Caki2 (cell line): ENCODE measurements at regions not wholly inside any gene's neighbourhood (a gene's known extent, or its start where the extent isn't known, plus 50 kb on each side); places are given as distances from the start of the nearest gene placed in this dataset.
A peak's percentile ranks its signal among the peaks of the same experiment; 100 is the strongest.
"Not testable (repeated sequence)": the region's sequence is repeated elsewhere in the genome, so short reads cannot be mapped to it uniquely, and the experiment has no call there.

Source experiments
- DNase-seq: peaks from one replicate; pipeline ENCODE4 v3.0.0-alpha.2; 2015; ENCODE audit warnings: low read depth
- in situ Hi-C: cut with HindIII; loops from 2 replicates; pipeline ENCODE4 v1.10.0; 2016; ENCODE audit warnings: low sequenced_read_pairs, low pct_unique_long_range_greater_than_20kb, mixed read lengths

DNA sequence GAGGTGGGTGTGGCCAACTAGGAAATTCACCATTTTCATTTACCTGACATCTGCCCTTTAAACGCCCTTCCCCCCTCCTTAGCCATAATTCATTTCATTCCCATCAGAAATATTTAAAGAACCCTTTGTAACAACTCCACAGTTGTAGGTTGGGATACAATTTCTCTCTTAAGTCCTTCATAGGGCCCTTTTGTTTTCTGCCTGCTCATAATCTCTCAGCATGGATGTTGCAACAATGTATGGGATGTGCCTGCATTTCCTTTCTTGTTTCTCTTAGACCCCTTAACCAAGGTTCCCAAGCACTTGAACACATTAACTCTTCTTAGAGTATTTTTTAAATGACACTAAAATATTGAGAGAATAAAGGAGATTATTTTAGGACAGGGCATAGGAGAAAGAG lies 51.7 kb upstream of the MYO10 start:
- in situ Hi-C loops, result no loop called here
- DNase-seq, result no peak

DNA sequence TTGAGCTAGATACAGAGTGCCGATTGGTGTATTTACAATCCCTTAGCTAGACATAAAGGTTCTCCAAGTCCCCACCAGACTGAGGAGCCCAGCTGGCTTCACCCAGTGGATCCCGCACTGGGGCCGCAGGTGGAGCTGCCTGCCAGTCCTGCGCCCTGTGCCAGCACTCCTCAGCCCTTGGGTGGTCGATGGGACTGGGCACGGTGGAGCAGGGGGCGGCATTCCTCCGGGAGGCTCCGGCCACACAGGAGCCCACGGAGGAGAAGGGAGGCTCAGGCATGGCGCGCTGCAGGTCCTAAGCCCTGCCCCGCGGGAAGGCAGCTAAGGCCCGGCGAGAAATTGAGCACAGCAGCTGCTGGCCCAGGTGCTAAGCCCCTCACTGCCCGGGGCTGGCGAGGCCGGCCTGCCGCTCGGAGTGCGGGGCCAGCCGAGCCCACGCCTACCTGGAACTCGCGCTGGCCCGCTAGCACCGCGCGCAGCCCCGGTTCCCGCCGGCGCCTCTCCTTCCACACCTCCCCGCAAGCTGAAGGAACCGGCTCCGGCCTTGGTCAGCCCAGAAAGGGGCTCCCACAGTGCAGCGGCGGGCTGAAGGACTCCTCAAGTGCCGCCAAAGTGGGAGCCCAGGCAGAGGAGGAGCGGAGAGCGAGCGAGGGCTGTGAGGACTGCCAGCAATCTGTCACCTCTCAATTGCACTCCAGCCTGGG lies 54.9 kb upstream of the MYO10 start:
- DNase-seq, in situ Hi-C loops: not testable (repeated sequence)

DNA sequence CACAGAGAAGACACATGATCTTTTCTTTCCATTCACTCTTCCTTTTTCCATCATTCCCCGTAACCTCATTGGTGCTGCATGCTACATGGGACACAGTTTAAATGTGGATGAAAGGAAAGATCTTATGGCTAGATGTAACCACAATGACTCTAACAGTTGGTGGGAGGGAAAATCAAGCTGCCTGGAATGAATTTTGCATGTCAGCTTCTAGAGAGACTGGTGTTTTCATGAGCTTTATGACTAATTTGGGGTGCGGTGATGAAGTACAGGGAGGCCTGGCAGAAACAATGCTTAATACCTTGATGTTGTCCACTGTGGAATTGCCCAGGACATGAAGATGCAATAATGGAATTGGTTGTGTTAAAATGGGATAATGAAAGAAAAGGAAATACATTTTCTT lies 55.9 kb upstream of the MYO10 start:
- in situ Hi-C loops, result no loop called here
- DNase-seq, result peak; percentile 28

GRCh38 chr5:16992444-16992843 lies 56.4 kb upstream of the MYO10 start:
- in situ Hi-C loops, result no loop called here
- no peak for DNase-seq

DNA sequence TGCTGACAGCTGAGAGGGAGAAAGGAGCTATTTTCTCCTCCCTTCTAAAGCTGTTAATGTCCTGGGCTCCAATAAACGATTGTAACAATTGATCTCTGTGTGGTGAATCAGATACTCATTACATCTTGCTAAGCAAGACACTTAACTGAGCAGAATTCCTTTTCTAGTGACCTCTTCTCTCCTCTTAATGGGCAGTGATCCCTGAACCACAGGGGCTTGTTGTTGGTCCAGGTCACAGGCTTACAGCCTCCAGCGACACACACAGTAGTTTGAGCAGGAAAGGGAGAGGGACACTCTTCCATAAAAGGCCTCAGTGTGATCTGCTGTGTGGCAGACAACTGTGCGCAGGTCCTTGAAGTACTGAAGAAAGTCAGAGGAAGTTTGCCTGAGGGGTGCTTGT lies 58.5 kb upstream of the MYO10 start:
- in situ Hi-C loops, result no loop called here
- peak; percentile 48 for DNase-seq

- in situ Hi-C loops, result no loop called here
- no peak for DNase-seq
Observed at GRCh38 chr5:16995372-16995771, 59.3 kb upstream of the MYO10 start.

DNA sequence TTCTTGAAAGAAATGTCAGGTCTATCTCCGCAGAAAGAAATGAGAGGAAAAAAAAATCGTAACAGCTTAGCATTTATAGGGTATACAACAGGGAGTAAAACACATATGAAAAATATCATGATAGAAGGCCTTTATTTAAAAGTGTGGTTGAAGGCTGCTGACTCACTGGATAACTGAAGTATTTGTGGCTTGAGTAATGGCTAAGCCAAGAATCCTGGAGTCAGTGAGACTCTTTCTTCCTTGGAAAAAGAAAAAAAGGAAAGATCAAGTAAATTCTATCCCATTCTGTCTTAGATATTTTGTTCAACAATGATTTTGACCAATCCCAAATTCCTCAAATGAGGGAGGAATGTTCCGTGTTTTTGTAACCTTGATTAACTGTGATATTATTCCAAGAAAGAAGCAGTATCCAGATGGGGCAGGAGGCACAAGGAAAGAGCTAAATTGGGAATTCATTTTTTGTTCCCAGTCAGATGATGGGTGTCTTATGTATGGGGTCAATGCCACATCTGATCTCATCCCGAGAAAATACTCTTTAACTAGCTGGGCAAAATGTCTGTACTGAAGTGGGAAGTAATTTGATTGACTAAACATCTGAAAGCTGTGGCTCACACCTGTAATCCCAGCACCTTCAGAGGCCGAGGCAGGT lies 64.3 kb upstream of the MYO10 start:
- in situ Hi-C loops, result no loop called here
- DNase-seq, result peak; percentile 95

- in situ Hi-C loops, result no loop called here
- no peak for DNase-seq
Observed at GRCh38 chr5:17001428-17001827, 65.3 kb upstream of the MYO10 start.

GRCh38 chr5:17004441-17005106 lies 68.5 kb upstream of the MYO10 start:
- DNase-seq, result no peak
- in situ Hi-C loops, result no loop called here

GRCh38 chr5:17005107-17005828 lies 69.2 kb upstream of the MYO10 start:
- in situ Hi-C loops, result no loop called here
- no peak for DNase-seq

DNA sequence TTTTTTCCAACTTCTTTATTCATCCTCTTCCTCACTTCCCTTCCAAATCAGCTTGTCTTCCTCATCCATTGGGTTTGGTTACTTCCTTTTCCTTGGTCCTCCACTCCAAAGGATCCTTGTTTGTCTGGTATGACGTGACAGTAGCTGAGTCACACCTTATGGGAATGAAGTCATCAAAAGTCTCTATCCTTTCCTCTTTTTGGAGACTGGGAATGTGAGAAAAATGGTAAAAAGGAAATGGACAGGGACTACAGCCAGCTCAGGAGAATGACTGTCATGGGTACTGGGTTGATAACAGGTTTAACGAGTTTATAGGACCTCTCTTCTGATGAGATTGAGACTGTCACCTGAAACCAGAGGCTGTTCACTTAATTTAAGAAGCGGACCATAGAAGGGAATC lies 76.2 kb upstream of the MYO10 start:
- in situ Hi-C loops, result no loop called here
- peak; percentile 66 for DNase-seq

GRCh38 chr5:17014686-17015085 lies 78.6 kb upstream of the MYO10 start:
- peak; percentile 78 for DNase-seq

DNA sequence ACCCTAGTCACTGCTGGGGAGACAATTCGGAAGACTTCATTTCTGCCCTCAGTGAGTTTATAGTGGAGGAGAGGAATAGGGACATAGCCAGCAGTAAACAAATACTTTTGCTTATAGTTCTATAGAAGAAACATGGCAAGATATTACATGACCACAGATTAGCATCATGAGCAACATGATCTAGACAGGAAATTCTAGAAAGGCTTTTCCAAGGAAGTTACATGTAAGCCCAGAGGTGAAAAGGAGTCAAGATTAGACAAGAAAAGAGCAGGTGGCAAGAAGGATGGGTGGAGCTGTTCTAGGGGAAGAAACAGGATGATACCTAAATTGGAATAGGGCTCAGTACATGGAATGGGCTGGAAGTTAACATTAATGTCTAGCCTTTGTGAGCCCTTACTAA lies 82.8 kb upstream of the MYO10 start:
- in situ Hi-C loops, result no loop called here

More at GRCh38 chr5:17014686-17015085, 78.6 kb upstream of the MYO10 start:
- in situ Hi-C loops, result no loop called here

DNA sequence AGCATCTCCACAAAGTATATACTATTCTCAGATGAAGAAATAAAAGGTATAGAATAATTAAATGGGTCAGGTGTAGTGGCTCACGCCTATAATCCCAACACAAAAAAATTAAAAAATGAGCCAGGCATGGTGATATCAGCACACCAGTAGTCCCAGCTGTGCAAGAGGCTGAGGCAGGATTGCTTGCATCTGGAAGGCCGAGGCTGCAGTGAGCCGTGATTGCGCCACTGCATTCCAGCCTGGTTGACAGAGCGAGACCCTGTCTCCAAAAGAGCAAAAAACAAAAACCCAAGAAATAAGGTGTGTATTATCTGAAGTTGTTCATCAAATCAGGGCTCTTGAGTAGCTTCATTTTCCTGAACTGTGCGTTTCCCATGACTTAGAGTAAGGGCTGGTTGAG lies 83.2 kb upstream of the MYO10 start:
- in situ Hi-C loops, result no loop called here
- DNase-seq, result no peak

More for the DNA sequence above, 82.8 kb upstream of the MYO10 start:
- DNase-seq, result no peak

GRCh38 chr5:17020678-17021601 lies 84.9 kb upstream of the MYO10 start:
- no peak for DNase-seq
- in situ Hi-C loops, result no loop called here

DNA sequence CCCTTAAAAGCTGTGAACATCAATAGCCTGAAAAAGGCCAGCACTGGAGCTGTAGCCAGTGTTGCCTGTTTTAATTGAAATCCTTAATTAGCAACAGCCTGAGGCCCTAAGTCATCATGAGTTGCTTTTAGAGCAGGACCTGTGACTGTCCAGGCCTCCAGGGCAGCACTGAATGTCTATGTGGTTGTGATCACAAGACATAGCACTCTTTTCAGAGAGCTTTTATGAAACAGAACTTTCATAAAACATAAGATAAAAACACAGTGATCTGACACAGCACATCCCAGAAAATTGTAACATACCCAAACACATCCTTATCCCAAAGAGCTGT lies 85.5 kb upstream of the MYO10 start:
- no peak for DNase-seq
- in situ Hi-C loops, result no loop called here

DNA sequence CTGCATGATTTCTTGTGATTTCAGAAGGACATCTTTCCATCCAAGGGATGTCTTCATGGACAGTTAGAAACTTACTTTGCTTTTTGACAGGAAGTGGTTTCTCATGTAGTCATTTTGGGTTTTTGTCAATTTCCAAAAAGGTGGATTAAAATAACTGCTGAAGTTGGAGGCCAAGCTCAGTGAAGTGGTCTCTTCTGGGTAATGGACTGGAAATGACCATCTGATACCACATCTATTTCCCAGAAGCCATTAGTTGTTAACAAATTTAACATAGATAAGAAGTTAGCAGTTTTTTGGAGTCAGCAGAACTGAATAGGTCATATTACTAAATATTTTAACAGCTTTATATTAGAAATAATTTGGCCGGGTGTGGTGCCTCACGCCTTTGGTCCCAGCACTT lies 86.2 kb upstream of the MYO10 start:
- in situ Hi-C loops, result no loop called here
- DNase-seq, result no peak

DNA sequence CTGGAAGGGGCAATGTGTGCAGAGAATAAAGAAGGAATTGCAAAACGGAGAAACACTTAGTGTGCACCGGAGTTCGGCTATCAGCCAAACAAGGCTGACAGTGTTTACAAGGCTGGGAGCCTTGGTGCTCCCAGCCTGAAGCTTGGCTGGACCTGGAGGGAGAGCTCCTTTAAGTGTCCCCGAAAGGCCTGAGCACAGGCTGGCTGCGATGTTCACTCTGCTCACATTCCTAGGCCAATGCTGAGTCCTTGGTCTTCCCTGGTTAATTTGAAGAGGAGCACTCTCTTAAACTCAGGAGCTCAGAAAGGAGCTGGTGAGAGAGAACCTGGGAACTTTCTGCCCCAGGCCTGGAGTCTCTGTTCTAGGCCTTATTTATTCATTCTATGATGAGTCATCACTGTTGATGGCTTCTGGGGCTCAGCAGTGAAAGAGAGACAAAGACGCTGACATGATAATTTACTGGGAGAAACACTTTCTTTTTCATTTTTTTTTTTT lies 88.6 kb upstream of the MYO10 start:
- DNase-seq, result peak; percentile 43
- in situ Hi-C loops, result no loop called here
